ENCODE measurements at regions not wholly inside any gene's neighbourhood (a gene's known extent, or its start where the extent isn't known, plus 50 kb on each side); places are given as distances from the start of the nearest gene placed in this dataset.

DNA sequence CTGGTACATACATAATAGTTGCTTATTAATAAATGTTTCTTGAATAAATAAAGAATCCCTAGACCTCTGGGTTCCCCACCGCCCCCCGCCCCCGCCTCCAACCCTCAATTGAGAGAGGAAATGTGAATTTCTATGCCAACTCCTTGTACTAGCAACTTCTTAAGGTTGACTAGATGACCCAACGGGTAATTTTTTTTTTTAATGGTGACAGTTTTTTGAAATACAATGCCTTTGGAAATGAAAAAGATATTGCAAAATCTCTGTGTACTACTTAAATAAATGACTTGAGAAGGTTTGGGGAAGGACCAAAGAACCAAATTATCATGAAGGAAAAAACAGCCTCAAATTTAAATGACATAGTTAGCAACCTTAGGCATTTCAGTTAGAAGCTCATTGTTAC, 640.3 kb downstream of the TBC1D4 start:
- Histone ChIP-seq H2AFZ (ENCODE audit: low read depth, low read length, severe bottlenecking) (no peak overlapping the region), H3F3A (ENCODE audit: insufficient read depth) (no peaks in the 10 kb centered on the region), H3K27ac (ENCODE audit: low read depth, low read length) (no peak overlapping the region), H3K4me3 (ENCODE audit: insufficient read depth, low read length, poor library complexity, severe bottlenecking) (no peak overlapping the region), H4K20me1 (ENCODE audit: low read depth, low read length) (no peaks in the 10 kb centered on the region), H3K9ac (ENCODE audit: low read length) (no peak overlapping the region), H3K4me2 (ENCODE audit: low read depth, low read length, poor library complexity, severe bottlenecking) (no peak overlapping the region), H3K27me3 (ENCODE audit: low read length) (no peaks in the 10 kb centered on the region), H3K9me3 (ENCODE audit: insufficient read depth, low read length) (no peaks in the 10 kb centered on the region), H3K9me2 (replicated peaks; ENCODE audit: insufficient read depth, low read length) (no peaks in the 10 kb centered on the region), H3K36me3 (ENCODE audit: low read length) (no peaks in the 10 kb centered on the region), H3K79me2 (ENCODE audit: insufficient read depth, low read length) (no peaks in the 10 kb centered on the region)
- no peak for TF ChIP-seq EZH2phosphoT487 (conservative IDR thresholded peaks at IDR 0.05; ENCODE audit: low read length)
- TF ChIP-seq, protein P1, sequence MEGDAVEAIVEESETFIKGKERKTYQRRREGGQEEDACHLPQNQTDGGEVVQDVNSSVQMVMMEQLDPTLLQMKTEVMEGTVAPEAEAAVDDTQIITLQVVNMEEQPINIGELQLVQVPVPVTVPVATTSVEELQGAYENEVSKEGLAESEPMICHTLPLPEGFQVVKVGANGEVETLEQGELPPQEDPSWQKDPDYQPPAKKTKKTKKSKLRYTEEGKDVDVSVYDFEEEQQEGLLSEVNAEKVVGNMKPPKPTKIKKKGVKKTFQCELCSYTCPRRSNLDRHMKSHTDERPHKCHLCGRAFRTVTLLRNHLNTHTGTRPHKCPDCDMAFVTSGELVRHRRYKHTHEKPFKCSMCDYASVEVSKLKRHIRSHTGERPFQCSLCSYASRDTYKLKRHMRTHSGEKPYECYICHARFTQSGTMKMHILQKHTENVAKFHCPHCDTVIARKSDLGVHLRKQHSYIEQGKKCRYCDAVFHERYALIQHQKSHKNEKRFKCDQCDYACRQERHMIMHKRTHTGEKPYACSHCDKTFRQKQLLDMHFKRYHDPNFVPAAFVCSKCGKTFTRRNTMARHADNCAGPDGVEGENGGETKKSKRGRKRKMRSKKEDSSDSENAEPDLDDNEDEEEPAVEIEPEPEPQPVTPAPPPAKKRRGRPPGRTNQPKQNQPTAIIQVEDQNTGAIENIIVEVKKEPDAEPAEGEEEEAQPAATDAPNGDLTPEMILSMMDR (IDR thresholded peaks at IDR 0.05; ENCODE audit: insufficient read depth, low read length, poor library complexity, severe bottlenecking) = no peak

DNA sequence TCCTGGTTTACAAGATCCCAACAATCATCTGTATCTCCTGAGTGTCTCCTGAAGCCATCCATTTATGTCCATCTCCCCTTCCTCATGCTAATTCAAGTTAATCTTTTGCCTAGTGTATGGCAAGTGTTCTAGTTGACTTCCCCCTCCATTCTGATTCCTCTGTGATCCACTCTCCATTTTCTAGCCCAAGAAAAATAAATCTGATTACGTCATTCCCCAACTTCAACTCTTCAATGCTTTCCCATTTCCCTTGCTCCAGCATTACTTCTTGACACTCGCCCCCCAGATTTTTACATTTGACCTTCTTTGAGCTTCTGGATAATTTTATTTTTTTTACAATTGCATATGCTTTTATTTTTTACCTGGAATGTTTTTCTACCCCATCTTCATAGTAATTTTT, 640.8 kb downstream of the TBC1D4 start:
- no peak overlapping the region for H3K4me3 ChIP-seq (ENCODE audit: insufficient read depth, low read length, poor library complexity, severe bottlenecking)
- TF ChIP-seq, protein P1 (IDR thresholded peaks at IDR 0.05; ENCODE audit: insufficient read depth, low read length, poor library complexity, severe bottlenecking) = no peak
- no peak for TF ChIP-seq EZH2phosphoT487 (conservative IDR thresholded peaks at IDR 0.05; ENCODE audit: low read length)
- no peaks in the 10 kb centered on the region for H3K27me3 ChIP-seq (ENCODE audit: low read length)

DNA sequence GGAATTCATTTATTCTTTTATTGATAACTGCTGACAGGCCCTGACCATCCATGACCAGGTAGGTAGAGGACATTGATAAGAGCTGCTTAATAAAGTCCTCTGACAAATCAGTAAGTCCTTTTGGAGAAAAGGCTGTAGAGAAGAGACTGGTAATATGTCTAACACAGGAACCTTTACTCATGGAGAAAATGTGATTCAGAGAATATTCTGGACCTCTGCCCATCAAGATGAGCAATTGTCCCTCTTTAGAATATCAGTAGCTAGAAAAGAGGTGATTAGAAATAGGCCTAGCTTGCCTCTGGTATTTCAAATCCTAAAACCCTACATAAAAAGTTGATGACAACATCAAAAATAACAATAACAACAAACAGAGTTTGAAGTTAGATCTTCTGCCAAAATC, 642.3 kb downstream of the TBC1D4 start:
- Histone ChIP-seq H2AFZ (ENCODE audit: low read depth, low read length, severe bottlenecking) (no peak overlapping the region), H3K27me3 (ENCODE audit: low read length) (no peaks in the 10 kb centered on the region), H3F3A (ENCODE audit: insufficient read depth) (no peaks in the 10 kb centered on the region), H3K79me2 (ENCODE audit: insufficient read depth, low read length) (no peaks in the 10 kb centered on the region), H3K27ac (ENCODE audit: low read depth, low read length) (no peak overlapping the region), H3K4me2 (ENCODE audit: low read depth, low read length, poor library complexity, severe bottlenecking) (no peak overlapping the region), H3K9me2 (replicated peaks; ENCODE audit: insufficient read depth, low read length) (no peaks in the 10 kb centered on the region), H3K9me3 (ENCODE audit: insufficient read depth, low read length) (no peaks in the 10 kb centered on the region), H3K4me3 (ENCODE audit: insufficient read depth, low read length, poor library complexity, severe bottlenecking) (no peak overlapping the region), H4K20me1 (ENCODE audit: low read depth, low read length) (no peaks in the 10 kb centered on the region), H3K9ac (ENCODE audit: low read length) (no peak overlapping the region), H3K36me3 (ENCODE audit: low read length) (no peaks in the 10 kb centered on the region)
- no peak for TF ChIP-seq EZH2phosphoT487 (conservative IDR thresholded peaks at IDR 0.05; ENCODE audit: low read length)
- TF ChIP-seq, protein P1 (IDR thresholded peaks at IDR 0.05; ENCODE audit: insufficient read depth, low read length, poor library complexity, severe bottlenecking) = no peak

More for the DNA sequence above, 640.8 kb downstream of the TBC1D4 start:
- no peak overlapping the region for H3K9ac ChIP-seq (ENCODE audit: low read length)
- H3K79me2 ChIP-seq (ENCODE audit: insufficient read depth, low read length) = no peaks in the 10 kb centered on the region
- no peaks in the 10 kb centered on the region for H3K9me2 ChIP-seq (replicated peaks; ENCODE audit: insufficient read depth, low read length)
- no peak overlapping the region for H3K4me2 ChIP-seq (ENCODE audit: low read depth, low read length, poor library complexity, severe bottlenecking)
- no peaks in the 10 kb centered on the region for H3K36me3 ChIP-seq (ENCODE audit: low read length)
- H3K27ac ChIP-seq (ENCODE audit: low read depth, low read length) = no peak overlapping the region
- H2AFZ ChIP-seq (ENCODE audit: low read depth, low read length, severe bottlenecking) = no peak overlapping the region
- H3K9me3 ChIP-seq (ENCODE audit: insufficient read depth, low read length) = no peaks in the 10 kb centered on the region
- H3F3A ChIP-seq (ENCODE audit: insufficient read depth) = no peaks in the 10 kb centered on the region
- H4K20me1 ChIP-seq (ENCODE audit: low read depth, low read length) = no peaks in the 10 kb centered on the region

All from SU-DHL-6 (cell line).